GM23338 (cell line): ENCODE measurements at regions not wholly inside any gene's neighbourhood (a gene's known extent, or its start where the extent isn't known, plus 50 kb on each side); places are given as distances from the start of the nearest gene placed in this dataset.

Experiments used
- ATAC-seq: fragments of 200-7000 bp; cut with Tn5 transposase; 3 replicates; pipeline ENCODE4 v1.9.1; 2020
- DNase-seq: peaks from one replicate; pipeline ENCODE4 v3.0.0-alpha.2; 2015; ENCODE audit warnings: low spot score
- H2AFZ ChIP-seq: fragments of 200-600 bp; sonication (generic); 2 replicates; pipeline ENCODE4 v1.8.0; 2016; ENCODE audit warnings: antibody characterized with exemption, mild to moderate bottlenecking, moderate library complexity
- H3F3A ChIP-seq: fragments of 200-600 bp; sonication (generic); replicated peaks from 2 replicates; pipeline ENCODE4 v1.8.0; 2017; ENCODE audit warnings: antibody characterized with exemption, mixed run types, low read depth
- H3K27ac ChIP-seq: fragments of 200-600 bp; sonication (generic); 2 replicates; pipeline ENCODE4 v1.6.1; 2016; ENCODE audit warnings: low read depth
- H3K27me3 ChIP-seq: fragments of 200-600 bp; sonication (generic); 2 replicates; pipeline ENCODE4 v1.8.0; 2016; ENCODE audit warnings: mild to moderate bottlenecking, mixed run types, moderate library complexity; ENCODE audit not compliant: insufficient read depth
- H3K36me3 ChIP-seq: fragments of 200-600 bp; sonication (generic); 2 replicates; pipeline ENCODE4 v1.8.0; 2016; ENCODE audit warnings: mild to moderate bottlenecking; ENCODE audit not compliant: insufficient read depth
- H3K4me1 ChIP-seq: fragments of 200-600 bp; sonication (generic); 2 replicates; pipeline ENCODE4 v1.8.0; 2016; ENCODE audit warnings: mild to moderate bottlenecking, moderate library complexity; ENCODE audit not compliant: insufficient read depth
- H3K4me2 ChIP-seq: fragments of 200-600 bp; sonication (generic); 2 replicates; pipeline ENCODE4 v1.7.1; 2017; ENCODE audit warnings: mixed run types
- H3K4me3 ChIP-seq: fragments of 200-600 bp; sonication (generic); 2 replicates; pipeline ENCODE4 v1.6.1; 2016; ENCODE audit warnings: mixed run types
- H3K79me2 ChIP-seq: fragments of 200-600 bp; sonication (generic); replicated peaks from 2 replicates; pipeline ENCODE4 v1.8.0; 2017; ENCODE audit warnings: mild to moderate bottlenecking; ENCODE audit not compliant: insufficient read depth
- H3K9me2 ChIP-seq: fragments of 200-600 bp; sonication (generic); 2 replicates; pipeline ENCODE4 v1.8.0; 2017; ENCODE audit not compliant: insufficient read depth
- H4K20me1 ChIP-seq: fragments of 200-600 bp; sonication (generic); replicated peaks from 2 replicates; pipeline ENCODE4 v1.8.0; 2017; ENCODE audit warnings: mild to moderate bottlenecking; ENCODE audit not compliant: insufficient read depth
- H3K27ac Mint-ChIP-seq: 2 replicates; pipeline ENCODE4 v1.8.0; 2020; ENCODE audit warnings: inconsistent platforms, mild to moderate bottlenecking, moderate library complexity, mixed read lengths
- H3K27me3 Mint-ChIP-seq: 3 replicates; pipeline ENCODE4 v1.8.0; 2022; ENCODE audit warnings: low read depth, mild to moderate bottlenecking, moderate library complexity, mixed read lengths, inconsistent platforms; ENCODE audit not compliant: insufficient read depth, poor library complexity
- H3K36me3 Mint-ChIP-seq: 3 replicates; pipeline ENCODE4 v1.8.0; 2021; ENCODE audit warnings: low read depth, mild to moderate bottlenecking, inconsistent platforms, moderate library complexity, mixed read lengths
- H3K4me1 Mint-ChIP-seq: 3 replicates; pipeline ENCODE4 v1.8.0; 2020; ENCODE audit warnings: mild to moderate bottlenecking, inconsistent platforms, mixed read lengths
- H3K4me3 Mint-ChIP-seq: 3 replicates; pipeline ENCODE4 v1.8.0; 2021; ENCODE audit warnings: moderate library complexity, mild to moderate bottlenecking, inconsistent platforms, mixed read lengths
- H3K9me3 Mint-ChIP-seq: 3 replicates; pipeline ENCODE4 v1.8.0; 2020; ENCODE audit warnings: moderate library complexity, mild to moderate bottlenecking, inconsistent platforms, mixed read lengths
- CREB1 ChIP-seq: fragments of 250-450 bp; sonication (Bioruptor Pico); IDR thresholded peaks from 2 replicates; pipeline ENCODE4 v1.5.0; 2020; ENCODE audit warnings: low read depth, mild to moderate bottlenecking, moderate library complexity
- EZH2phosphoT487 ChIP-seq: fragments of 200-600 bp; sonication (generic); IDR thresholded peaks from one replicate; pipeline ENCODE4 v1.8.1; 2018; ENCODE audit warnings: antibody characterized with exemption; ENCODE audit not compliant: unreplicated experiment
- JUNB ChIP-seq: IDR thresholded peaks from one replicate; pipeline ENCODE4 v1.6.1; 2016; ENCODE audit warnings: antibody characterized with exemption; ENCODE audit not compliant: unreplicated experiment
- NANOG ChIP-seq: IDR thresholded peaks from 2 replicates; pipeline ENCODE4 v1.6.1; 2016; ENCODE audit warnings: antibody characterized with exemption, borderline replicate concordance
- POLR2AphosphoS5 ChIP-seq: IDR thresholded peaks from 2 replicates; pipeline ENCODE4 v1.6.1; 2016; ENCODE audit warnings: antibody characterized with exemption, low read depth
- ZNF331 ChIP-seq: fragments of 250-450 bp; sonication (Bioruptor Pico); IDR thresholded peaks from 2 replicates; pipeline ENCODE4 v1.5.0; 2020; ENCODE audit warnings: low read depth, mild to moderate bottlenecking, moderate library complexity
- TF ChIP-seq, protein P1 (sequence below): fragments of 250-450 bp; sonication (Bioruptor Pico); IDR thresholded peaks from 2 replicates; pipeline ENCODE4 v1.5.0; 2020; ENCODE audit warnings: mild to moderate bottlenecking, moderate library complexity
- TF ChIP-seq, protein P2 (sequence below): IDR thresholded peaks from 2 replicates; pipeline ENCODE4 v1.6.1; 2016; ENCODE audit warnings: antibody characterized with exemption

DNA sequence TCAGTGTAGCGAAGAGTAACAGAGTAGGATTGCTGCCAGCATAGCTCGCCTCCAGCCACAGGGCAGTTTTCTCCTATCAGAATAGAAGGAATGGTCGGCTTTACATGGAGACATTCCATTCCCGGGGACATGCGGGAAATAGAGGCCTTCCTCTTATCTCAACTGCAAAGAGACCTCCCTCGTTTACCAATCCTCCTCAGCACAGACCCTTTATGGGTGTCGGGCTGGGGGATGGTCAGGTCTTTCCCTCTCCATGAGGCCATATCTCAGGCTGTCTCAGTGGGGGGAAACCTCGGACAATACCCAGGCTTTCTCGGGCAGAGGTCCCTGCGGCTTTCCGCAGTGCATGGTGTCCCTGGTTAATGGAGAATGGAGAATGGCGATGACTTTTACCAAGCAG is 285.0 kb downstream of the ASMT start (continued):
- TF ChIP-seq, protein P1, sequence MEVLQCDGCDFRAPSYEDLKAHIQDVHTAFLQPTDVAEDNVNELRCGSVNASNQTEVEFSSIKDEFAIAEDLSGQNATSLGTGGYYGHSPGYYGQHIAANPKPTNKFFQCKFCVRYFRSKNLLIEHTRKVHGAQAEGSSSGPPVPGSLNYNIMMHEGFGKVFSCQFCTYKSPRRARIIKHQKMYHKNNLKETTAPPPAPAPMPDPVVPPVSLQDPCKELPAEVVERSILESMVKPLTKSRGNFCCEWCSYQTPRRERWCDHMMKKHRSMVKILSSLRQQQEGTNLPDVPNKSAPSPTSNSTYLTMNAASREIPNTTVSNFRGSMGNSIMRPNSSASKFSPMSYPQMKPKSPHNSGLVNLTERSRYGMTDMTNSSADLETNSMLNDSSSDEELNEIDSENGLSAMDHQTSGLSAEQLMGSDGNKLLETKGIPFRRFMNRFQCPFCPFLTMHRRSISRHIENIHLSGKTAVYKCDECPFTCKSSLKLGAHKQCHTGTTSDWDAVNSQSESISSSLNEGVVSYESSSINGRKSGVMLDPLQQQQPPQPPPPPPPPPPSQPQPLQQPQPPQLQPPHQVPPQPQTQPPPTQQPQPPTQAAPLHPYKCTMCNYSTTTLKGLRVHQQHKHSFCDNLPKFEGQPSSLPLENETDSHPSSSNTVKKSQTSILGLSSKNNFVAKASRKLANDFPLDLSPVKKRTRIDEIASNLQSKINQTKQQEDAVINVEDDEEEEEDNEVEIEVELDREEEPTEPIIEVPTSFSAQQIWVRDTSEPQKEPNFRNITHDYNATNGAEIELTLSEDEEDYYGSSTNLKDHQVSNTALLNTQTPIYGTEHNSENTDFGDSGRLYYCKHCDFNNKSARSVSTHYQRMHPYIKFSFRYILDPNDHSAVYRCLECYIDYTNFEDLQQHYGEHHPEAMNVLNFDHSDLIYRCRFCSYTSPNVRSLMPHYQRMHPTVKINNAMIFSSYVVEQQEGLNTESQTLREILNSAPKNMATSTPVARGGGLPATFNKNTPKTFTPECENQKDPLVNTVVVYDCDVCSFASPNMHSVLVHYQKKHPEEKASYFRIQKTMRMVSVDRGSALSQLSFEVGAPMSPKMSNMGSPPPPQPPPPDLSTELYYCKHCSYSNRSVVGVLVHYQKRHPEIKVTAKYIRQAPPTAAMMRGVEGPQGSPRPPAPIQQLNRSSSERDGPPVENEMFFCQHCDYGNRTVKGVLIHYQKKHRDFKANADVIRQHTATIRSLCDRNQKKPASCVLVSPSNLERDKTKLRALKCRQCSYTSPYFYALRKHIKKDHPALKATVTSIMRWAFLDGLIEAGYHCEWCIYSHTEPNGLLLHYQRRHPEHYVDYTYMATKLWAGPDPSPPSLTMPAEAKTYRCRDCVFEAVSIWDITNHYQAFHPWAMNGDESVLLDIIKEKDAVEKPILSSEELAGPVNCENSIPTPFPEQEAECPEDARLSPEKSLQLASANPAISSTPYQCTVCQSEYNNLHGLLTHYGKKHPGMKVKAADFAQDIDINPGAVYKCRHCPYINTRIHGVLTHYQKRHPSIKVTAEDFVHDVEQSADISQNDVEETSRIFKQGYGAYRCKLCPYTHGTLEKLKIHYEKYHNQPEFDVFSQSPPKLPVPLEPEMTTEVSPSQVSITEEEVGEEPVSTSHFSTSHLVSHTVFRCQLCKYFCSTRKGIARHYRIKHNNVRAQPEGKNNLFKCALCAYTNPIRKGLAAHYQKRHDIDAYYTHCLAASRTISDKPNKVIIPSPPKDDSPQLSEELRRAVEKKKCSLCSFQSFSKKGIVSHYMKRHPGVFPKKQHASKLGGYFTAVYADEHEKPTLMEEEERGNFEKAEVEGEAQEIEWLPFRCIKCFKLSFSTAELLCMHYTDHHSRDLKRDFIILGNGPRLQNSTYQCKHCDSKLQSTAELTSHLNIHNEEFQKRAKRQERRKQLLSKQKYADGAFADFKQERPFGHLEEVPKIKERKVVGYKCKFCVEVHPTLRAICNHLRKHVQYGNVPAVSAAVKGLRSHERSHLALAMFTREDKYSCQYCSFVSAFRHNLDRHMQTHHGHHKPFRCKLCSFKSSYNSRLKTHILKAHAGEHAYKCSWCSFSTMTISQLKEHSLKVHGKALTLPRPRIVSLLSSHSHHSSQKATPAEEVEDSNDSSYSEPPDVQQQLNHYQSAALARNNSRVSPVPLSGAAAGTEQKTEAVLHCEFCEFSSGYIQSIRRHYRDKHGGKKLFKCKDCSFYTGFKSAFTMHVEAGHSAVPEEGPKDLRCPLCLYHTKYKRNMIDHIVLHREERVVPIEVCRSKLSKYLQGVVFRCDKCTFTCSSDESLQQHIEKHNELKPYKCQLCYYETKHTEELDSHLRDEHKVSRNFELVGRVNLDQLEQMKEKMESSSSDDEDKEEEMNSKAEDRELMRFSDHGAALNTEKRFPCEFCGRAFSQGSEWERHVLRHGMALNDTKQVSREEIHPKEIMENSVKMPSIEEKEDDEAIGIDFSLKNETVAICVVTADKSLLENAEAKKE, result no peak
- TF ChIP-seq NANOG (no peak), ZNF331 (CRISPR knock-in tag) (no peak)

DNA sequence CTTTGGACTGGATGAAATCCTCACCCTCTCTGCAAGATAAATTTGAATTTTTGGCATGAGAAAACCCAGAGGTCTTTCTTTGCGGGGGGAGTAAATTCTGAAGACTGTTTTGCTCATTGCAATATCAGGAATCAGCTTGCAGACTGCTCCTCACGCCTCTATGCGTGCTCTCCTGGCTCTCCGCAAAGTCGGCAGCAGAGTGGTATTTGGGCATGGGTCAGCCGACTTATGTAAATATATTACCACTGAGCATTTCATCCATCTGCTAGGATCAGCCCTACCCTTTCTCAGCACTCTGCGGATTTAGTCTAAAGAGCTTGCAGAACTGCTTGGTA is 288.0 kb downstream of the ASMT start:
- no peak overlapping the region for H3K4me2 ChIP-seq
- H3K27me3 Mint-ChIP-seq, result no peaks in the 10 kb centered on the region
- no peaks in the 10 kb centered on the region for H3F3A ChIP-seq
- H3K4me3 Mint-ChIP-seq, result no peak overlapping the region
- H3K4me1 Mint-ChIP-seq, result peaks cover 14% of the 10 kb centered on the region; the same call in 2 of the 3 replicates
- no peaks in the 10 kb centered on the region; the same call in 1 of the 2 replicates for H4K20me1 ChIP-seq
- DNase-seq (no peak), ATAC-seq (0 out of 3 replicates have a peak, but pooled peaks have one; percentile 32)
- 0 out of 2 replicates have a peak, but pooled peaks cover 5% of the 10 kb centered on the region for H3K9me2 ChIP-seq
- no peak for TF ChIP-seq CREB1 (CRISPR knock-in tag)
- no peak for TF ChIP-seq EZH2phosphoT487
- TF ChIP-seq POLR2AphosphoS5, result no peak
- TF ChIP-seq, protein P1, result no peak
- TF ChIP-seq JUNB, result no peak
- TF ChIP-seq, protein P2, sequence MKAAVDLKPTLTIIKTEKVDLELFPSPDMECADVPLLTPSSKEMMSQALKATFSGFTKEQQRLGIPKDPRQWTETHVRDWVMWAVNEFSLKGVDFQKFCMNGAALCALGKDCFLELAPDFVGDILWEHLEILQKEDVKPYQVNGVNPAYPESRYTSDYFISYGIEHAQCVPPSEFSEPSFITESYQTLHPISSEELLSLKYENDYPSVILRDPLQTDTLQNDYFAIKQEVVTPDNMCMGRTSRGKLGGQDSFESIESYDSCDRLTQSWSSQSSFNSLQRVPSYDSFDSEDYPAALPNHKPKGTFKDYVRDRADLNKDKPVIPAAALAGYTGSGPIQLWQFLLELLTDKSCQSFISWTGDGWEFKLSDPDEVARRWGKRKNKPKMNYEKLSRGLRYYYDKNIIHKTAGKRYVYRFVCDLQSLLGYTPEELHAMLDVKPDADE, result no peak
- 0 out of 3 replicates have a peak, but pooled peaks cover 6% of the 10 kb centered on the region for H3K36me3 Mint-ChIP-seq
- no peaks in the 10 kb centered on the region for H3K4me1 ChIP-seq
- H3K79me2 ChIP-seq, result no peaks in the 10 kb centered on the region
- no peaks in the 10 kb centered on the region for H3K27me3 ChIP-seq
- no peak overlapping the region for H3K4me3 ChIP-seq
- H3K27ac ChIP-seq, result no peak overlapping the region
- H3K36me3 ChIP-seq, result no peaks in the 10 kb centered on the region
- H3K9me3 Mint-ChIP-seq, result peaks cover 7% of the 10 kb centered on the region
- H2AFZ ChIP-seq, result peak overlapping the region; percentile 76; the same call in 1 of the 2 replicates
- no peak overlapping the region for H3K27ac Mint-ChIP-seq
